Stimulated activated CD4-positive, alpha-beta T cell treated with anti-CD3 and anti-CD28 coated beads, Interleukin-1b, Interleukin-23, amount 100 ng/mL, for 48 hours (primary cell): ENCODE measurements at regions not wholly inside any gene's neighbourhood (a gene's known extent, or its start where the extent isn't known, plus 50 kb on each side); places are given as distances from the start of the nearest gene placed in this dataset.

Source experiments
- DNase-seq: peaks from one replicate; pipeline ENCODE4 v3.0.0-alpha.2; 2020

GRCh38 chr22:47716890-47717615 lies 954.6 kb downstream of the TBC1D22A start:
- DNase-seq: no peak

- DNase-seq: no peak
Measured at GRCh38 chr22:47715866-47716578, 953.6 kb downstream of the TBC1D22A start.

- DNase-seq: no peak
Measured at GRCh38 chr22:47713941-47714340, 951.5 kb downstream of the TBC1D22A start.

GRCh38 chr22:47710135-47710534 lies 947.7 kb downstream of the TBC1D22A start:
- DNase-seq: no peak

GRCh38 chr22:47705350-47705749 lies 942.9 kb downstream of the TBC1D22A start:
- DNase-seq: no peak

GRCh38 chr22:47698906-47699305 lies 936.5 kb downstream of the TBC1D22A start:
- DNase-seq: no peak

GRCh38 chr22:47697861-47698260 lies 935.4 kb downstream of the TBC1D22A start:
- DNase-seq: no peak

GRCh38 chr22:47696776-47697175 lies 934.3 kb downstream of the TBC1D22A start:
- no peak for DNase-seq

- DNase-seq: no peak
Measured at GRCh38 chr22:47695176-47695575, 932.7 kb downstream of the TBC1D22A start.

- no peak for DNase-seq
Measured at GRCh38 chr22:47694536-47695130, 932.2 kb downstream of the TBC1D22A start.

GRCh38 chr22:47693606-47694005 lies 931.2 kb downstream of the TBC1D22A start:
- DNase-seq: no peak

- DNase-seq: no peak
Measured at GRCh38 chr22:47692811-47693210, 930.4 kb downstream of the TBC1D22A start.

- no peak for DNase-seq
Measured at GRCh38 chr22:47691152-47691895, 928.9 kb downstream of the TBC1D22A start.

GRCh38 chr22:47690586-47690985 lies 928.1 kb downstream of the TBC1D22A start:
- DNase-seq: no peak

- DNase-seq: no peak
Measured at GRCh38 chr22:47690166-47690565, 927.7 kb downstream of the TBC1D22A start.

GRCh38 chr22:47687776-47688175 lies 925.3 kb downstream of the TBC1D22A start:
- DNase-seq: no peak

- DNase-seq: no peak
Measured at GRCh38 chr22:47687346-47687655, 924.9 kb downstream of the TBC1D22A start.

GRCh38 chr22:47686594-47687345 lies 924.3 kb downstream of the TBC1D22A start:
- no peak for DNase-seq

GRCh38 chr22:47681411-47682165 lies 919.1 kb downstream of the TBC1D22A start:
- no peak for DNase-seq

GRCh38 chr22:47678636-47679287 lies 916.3 kb downstream of the TBC1D22A start:
- no peak for DNase-seq

- no peak for DNase-seq
Measured at GRCh38 chr22:47678048-47678447, 915.6 kb downstream of the TBC1D22A start.
